ENCODE measurements at regions not wholly inside any gene's neighbourhood (a gene's known extent, or its start where the extent isn't known, plus 50 kb on each side); places are given as distances from the start of the nearest gene placed in this dataset.
"Not testable (repeated sequence)": the region's sequence is repeated elsewhere in the genome, so short reads cannot be mapped to it uniquely, and the experiment has no call there.

- DNase-seq: no peak
- Histone ChIP-seq H3K4me1 (no peaks in the 10 kb centered on the region), H3K36me3 (no peaks in the 10 kb centered on the region), H3K9me3 (no peaks in the 10 kb centered on the region), H3K27me3 (no peaks in the 10 kb centered on the region), H3K4me3 (ENCODE audit: low read depth, low read length) (no peak overlapping the region)
- TF ChIP-seq, protein P1, sequence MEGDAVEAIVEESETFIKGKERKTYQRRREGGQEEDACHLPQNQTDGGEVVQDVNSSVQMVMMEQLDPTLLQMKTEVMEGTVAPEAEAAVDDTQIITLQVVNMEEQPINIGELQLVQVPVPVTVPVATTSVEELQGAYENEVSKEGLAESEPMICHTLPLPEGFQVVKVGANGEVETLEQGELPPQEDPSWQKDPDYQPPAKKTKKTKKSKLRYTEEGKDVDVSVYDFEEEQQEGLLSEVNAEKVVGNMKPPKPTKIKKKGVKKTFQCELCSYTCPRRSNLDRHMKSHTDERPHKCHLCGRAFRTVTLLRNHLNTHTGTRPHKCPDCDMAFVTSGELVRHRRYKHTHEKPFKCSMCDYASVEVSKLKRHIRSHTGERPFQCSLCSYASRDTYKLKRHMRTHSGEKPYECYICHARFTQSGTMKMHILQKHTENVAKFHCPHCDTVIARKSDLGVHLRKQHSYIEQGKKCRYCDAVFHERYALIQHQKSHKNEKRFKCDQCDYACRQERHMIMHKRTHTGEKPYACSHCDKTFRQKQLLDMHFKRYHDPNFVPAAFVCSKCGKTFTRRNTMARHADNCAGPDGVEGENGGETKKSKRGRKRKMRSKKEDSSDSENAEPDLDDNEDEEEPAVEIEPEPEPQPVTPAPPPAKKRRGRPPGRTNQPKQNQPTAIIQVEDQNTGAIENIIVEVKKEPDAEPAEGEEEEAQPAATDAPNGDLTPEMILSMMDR (IDR thresholded peaks at IDR 0.05; ENCODE audit: low read depth, low read length): no peak
Measured at GRCh38 chr4:24208691-24209090, 318.8 kb upstream of the PPARGC1A start.

DNA sequence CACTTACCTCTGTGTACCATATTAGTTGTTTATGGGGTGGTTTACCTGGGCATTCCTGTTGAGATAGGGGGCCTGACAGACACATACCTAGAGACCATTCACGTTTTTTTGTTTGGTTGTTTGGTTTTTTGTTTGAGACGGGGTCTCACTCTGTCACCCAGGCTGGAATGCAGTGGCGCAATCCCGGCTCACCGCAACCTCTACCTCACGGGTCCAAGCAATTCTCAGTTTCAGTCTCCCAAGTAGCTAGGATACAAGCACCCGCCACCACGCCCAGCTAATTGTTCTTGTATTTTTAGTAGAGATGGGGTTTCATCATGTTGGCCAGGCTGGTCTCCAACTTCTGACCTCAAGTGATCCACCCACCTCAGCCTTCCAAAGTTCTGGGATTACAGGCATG is 314.9 kb upstream of the PPARGC1A start:
- H3K9me3 ChIP-seq; DNase-seq; H3K4me3 ChIP-seq (ENCODE audit: low read depth, low read length): not testable (repeated sequence)

GRCh38 chr4:24203926-24204325 is 314.1 kb upstream of the PPARGC1A start:
- H3K9me3 ChIP-seq: no peaks in the 10 kb centered on the region
- no peaks in the 10 kb centered on the region for H3K27me3 ChIP-seq
- H3K4me3 ChIP-seq (ENCODE audit: low read depth, low read length): no peak overlapping the region
- no peaks in the 10 kb centered on the region for H3K4me1 ChIP-seq
- TF ChIP-seq, protein P1 (IDR thresholded peaks at IDR 0.05; ENCODE audit: low read depth, low read length): no peak
- DNase-seq: no peak
- H3K36me3 ChIP-seq: no peaks in the 10 kb centered on the region

More for the DNA sequence above, 314.9 kb upstream of the PPARGC1A start:
- H3K4me1 ChIP-seq, H3K27me3 ChIP-seq, H3K36me3 ChIP-seq: not testable (repeated sequence)

DNA sequence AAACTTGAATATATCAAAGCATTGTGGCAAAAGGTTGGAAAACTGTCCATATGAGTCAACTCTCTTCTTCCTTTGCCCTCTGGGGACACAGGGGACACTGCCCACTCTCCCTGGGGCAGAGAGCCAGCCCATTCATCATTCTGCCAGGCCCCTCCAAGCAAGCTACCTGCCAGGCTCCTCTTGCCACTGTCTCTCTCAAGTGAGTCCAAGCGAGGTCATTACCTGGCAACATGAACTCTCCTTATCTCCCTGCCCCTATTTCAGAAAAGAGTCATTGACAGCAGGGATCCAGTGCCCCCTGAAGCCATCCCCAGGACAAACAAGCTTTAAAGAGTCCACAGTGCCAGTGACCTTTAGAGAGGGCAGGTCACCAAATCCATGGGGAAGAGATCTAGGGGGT is 312.7 kb upstream of the PPARGC1A start:
- DNase-seq: no peak
- no peaks in the 10 kb centered on the region for H3K36me3 ChIP-seq
- H3K4me3 ChIP-seq (ENCODE audit: low read depth, low read length): no peak overlapping the region
- TF ChIP-seq, protein P1 (IDR thresholded peaks at IDR 0.05; ENCODE audit: low read depth, low read length): no peak
- no peaks in the 10 kb centered on the region for H3K9me3 ChIP-seq
- H3K27me3 ChIP-seq: no peaks in the 10 kb centered on the region
- H3K4me1 ChIP-seq: no peaks in the 10 kb centered on the region

DNA sequence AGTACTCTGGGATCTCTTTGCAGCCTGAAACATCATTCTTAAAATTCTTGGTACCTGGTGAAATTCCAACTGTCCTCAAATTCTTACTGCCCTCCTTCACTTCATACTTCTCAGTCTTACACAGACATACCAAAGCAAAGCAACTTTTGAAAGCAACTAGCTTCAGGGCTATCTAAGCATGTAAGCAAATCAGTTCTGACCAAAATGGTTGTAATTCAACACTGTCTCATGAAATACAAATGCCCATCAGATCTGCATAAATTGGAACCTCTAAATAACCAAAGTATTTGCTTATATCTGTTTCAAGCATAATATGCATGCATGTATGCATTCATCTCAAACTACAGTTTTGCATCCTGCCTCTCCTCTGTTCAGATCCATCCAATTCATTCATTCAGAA is 308.1 kb upstream of the PPARGC1A start:
- H3K36me3 ChIP-seq: no peaks in the 10 kb centered on the region

DNA sequence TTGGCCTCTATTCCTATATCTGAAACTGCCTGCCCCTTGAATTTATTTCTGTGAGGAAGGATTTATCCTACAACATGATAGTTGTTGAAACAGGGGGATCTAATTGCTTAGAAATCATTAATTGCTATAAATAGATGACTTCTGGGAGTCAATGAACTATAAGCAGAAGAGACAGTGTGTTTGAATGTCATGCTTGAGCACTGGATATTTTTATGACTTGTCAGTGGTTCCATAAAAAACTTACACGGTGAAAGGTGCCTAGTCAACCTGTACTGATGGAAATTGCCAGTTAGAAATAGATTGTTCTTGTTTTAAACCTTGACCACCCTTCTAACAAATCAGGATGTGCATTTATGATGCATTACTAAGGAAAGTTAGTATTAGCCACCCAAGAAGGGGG is 306.9 kb upstream of the PPARGC1A start:
- Histone ChIP-seq H3K4me1 (no peaks in the 10 kb centered on the region), H3K27me3 (no peaks in the 10 kb centered on the region), H3K36me3 (no peaks in the 10 kb centered on the region), H3K9me3 (no peaks in the 10 kb centered on the region), H3K4me3 (ENCODE audit: low read depth, low read length) (no peak overlapping the region)
- DNase-seq: no peak
- TF ChIP-seq, protein P1 (IDR thresholded peaks at IDR 0.05; ENCODE audit: low read depth, low read length): no peak

More for the DNA sequence above, 308.1 kb upstream of the PPARGC1A start:
- TF ChIP-seq, protein P1 (IDR thresholded peaks at IDR 0.05; ENCODE audit: low read depth, low read length): no peak
- no peak for DNase-seq
- Histone ChIP-seq H3K4me3 (ENCODE audit: low read depth, low read length) (no peak overlapping the region), H3K4me1 (no peaks in the 10 kb centered on the region), H3K27me3 (no peaks in the 10 kb centered on the region), H3K9me3 (no peaks in the 10 kb centered on the region)

All from BE2C (cell line).